Kidney epithelial cell (primary cell): ENCODE measurements at regions not wholly inside any gene's neighbourhood (a gene's known extent, or its start where the extent isn't known, plus 50 kb on each side); places are given as distances from the start of the nearest gene placed in this dataset.
"Not testable (repeated sequence)": the region's sequence is repeated elsewhere in the genome, so short reads cannot be mapped to it uniquely, and the experiment has no call there.

ENCODE experiments used
- DNase-seq: peaks from one replicate; pipeline ENCODE4 v3.0.0-alpha.2; 2010; ENCODE audit warnings: low read depth
- H3K27me3 ChIP-seq: 2 replicates; pipeline ENCODE4 v1.6.0; 2011; ENCODE audit warnings: low read length; ENCODE audit not compliant: control insufficient read depth, insufficient read depth
- H3K36me3 ChIP-seq: 2 replicates; pipeline ENCODE4 v1.5.1; 2011; ENCODE audit warnings: low read length; ENCODE audit not compliant: control insufficient read depth, insufficient read depth
- H3K4me3 ChIP-seq: 2 replicates; pipeline ENCODE4 v1.5.1; 2011; ENCODE audit warnings: low read depth, mild to moderate bottlenecking, control low read depth, low read length
- CTCF ChIP-seq: IDR thresholded peaks from 2 replicates; pipeline ENCODE4 v1.5.1; 2011; ENCODE audit warnings: mild to moderate bottlenecking, moderate library complexity, low read length, control low read depth, inconsistent platforms; ENCODE audit not compliant: insufficient read depth, poor library complexity, severe bottlenecking

GRCh38 chr12:30564394-30564793, 131.3 kb downstream of the IPO8 start:
- DNase-seq, result no peak
- Histone ChIP-seq H3K36me3 (no peaks in the 10 kb centered on the region), H3K27me3 (no peaks in the 10 kb centered on the region), H3K4me3 (no peak overlapping the region)
- TF ChIP-seq CTCF, result no peak

GRCh38 chr12:30548203-30548602, 147.5 kb downstream of the IPO8 start:
- no peaks in the 10 kb centered on the region for H3K36me3 ChIP-seq
- TF ChIP-seq CTCF, result no peak
- no peak for DNase-seq
- no peaks in the 10 kb centered on the region for H3K27me3 ChIP-seq
- no peak overlapping the region for H3K4me3 ChIP-seq

GRCh38 chr12:30546121-30546520, 149.5 kb downstream of the IPO8 start:
- no peak for DNase-seq
- Histone ChIP-seq H3K27me3 (no peaks in the 10 kb centered on the region), H3K36me3 (no peaks in the 10 kb centered on the region), H3K4me3 (no peak overlapping the region)
- no peak for TF ChIP-seq CTCF

GRCh38 chr12:30544704-30545103, 151.0 kb downstream of the IPO8 start:
- H3K27me3 ChIP-seq, DNase-seq, H3K36me3 ChIP-seq, H3K4me3 ChIP-seq: not testable (repeated sequence)

- no peak for DNase-seq
- Histone ChIP-seq H3K4me3 (no peak overlapping the region), H3K36me3 (no peaks in the 10 kb centered on the region), H3K27me3 (no peaks in the 10 kb centered on the region)
- no peak for TF ChIP-seq CTCF
Observed at GRCh38 chr12:30537228-30537627, 158.4 kb downstream of the IPO8 start.

GRCh38 chr12:30533558-30534265, 162.0 kb downstream of the IPO8 start:
- H3K36me3 ChIP-seq, result no peaks in the 10 kb centered on the region
- no peaks in the 10 kb centered on the region for H3K27me3 ChIP-seq
- DNase-seq, result no peak
- H3K4me3 ChIP-seq, result no peak overlapping the region
- no peak for TF ChIP-seq CTCF
